Activated T-cell treated with anti-CD3 and anti-CD28 coated beads for 48 hours (primary cell): ENCODE measurements at regions not wholly inside any gene's neighbourhood (a gene's known extent, or its start where the extent isn't known, plus 50 kb on each side); places are given as distances from the start of the nearest gene placed in this dataset.

ENCODE experiments used
- DNase-seq: peaks from one replicate; pipeline ENCODE4 v3.0.0-alpha.2; 2020; ENCODE audit warnings: low read depth

DNA sequence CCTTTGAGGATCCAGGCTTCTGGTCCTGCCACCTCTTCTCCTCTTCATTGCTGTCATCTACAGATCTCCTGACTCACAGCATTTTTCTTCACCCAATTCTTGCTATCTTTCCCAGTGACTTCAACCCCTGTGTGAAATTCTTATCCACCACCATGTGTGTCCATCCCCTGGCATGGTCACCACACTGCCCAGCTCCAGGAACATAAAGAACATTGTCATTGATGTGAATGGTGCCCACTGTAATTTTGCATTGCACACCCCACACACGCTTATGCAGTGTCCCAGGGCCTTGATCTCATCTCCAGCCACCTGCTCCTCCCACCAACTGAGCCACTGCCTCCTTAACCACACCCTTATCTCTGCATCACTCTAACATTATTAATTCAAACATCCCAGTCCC is 85.3 kb downstream of the C1D start:
- DNase-seq, result no peak

DNA sequence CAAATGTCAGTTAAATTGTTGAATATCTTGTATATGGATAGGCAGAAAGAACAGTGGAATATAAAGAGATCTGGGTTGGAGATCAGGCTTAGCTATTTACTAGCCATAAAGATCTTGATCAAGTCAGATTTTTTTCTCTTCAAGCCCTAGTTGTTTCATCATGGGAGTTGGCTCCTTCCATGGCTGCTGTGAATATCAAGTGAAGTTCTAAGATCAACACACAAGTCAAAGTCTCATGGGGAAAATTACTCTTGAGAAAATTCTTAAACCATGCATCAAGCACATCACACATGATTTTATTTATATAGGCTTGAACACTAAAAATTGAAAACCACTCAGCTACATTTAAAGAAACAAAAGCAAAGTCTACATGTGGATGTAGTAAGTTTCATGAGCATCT is 79.8 kb downstream of the C1D start:
- no peak for DNase-seq

DNA sequence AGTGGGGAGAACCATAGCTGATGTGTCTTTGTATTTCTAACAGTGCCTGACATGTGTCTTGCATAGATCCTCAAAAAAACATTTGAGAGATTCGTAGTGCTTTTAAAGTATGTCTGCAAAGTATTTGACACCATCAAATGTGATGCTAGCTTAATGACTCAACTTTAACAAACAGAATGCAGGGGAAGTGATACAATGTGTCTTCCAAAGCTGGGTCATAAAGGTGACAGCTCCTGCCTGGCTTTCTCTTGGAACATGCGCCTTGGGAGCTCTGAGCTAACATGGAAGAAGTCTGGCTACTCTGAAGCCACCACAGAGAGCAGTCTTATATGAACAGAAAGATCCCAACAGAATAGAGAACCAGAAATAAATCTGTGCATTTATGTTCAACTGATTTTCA is 78.2 kb downstream of the C1D start:
- DNase-seq, result no peak

DNA sequence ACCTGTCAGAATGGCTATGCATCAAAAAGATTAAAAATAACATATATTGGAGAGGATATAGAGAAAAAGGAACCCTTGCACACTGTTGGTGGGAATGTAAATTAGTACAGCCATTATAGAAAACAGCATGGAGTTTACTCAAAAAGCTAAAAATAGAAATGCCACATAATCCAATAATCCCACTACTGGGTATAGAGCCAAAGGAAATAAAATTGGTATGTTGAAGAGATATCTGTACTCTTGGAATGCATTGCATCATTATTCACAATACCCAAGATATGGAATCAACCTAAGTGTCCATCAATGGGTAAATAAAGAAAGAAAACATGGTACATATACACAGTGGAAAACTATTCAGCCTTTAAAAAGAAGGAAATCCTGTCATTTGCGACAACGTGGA is 77.2 kb downstream of the C1D start:
- no peak for DNase-seq

DNA sequence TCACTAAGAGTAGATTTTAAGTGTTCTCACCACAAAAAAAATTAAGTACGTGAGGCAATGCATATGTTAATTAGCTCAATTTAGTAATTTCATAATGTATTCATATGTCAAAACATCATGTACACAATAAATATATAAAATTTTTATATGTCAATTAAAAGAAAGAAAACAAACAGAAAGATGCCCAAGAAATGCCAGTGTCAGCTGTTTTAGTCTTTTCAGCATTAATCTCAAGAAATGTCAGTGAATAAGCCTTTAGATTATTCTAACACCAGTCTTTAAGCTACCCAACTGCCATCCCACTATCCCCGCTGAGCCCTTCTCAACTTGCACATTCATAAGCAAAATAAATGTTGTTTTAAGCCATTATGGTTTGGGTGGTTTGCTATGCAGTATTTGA is 76.5 kb downstream of the C1D start:
- DNase-seq, result no peak
